ENCODE measurements at regions not wholly inside any gene's neighbourhood (a gene's known extent, or its start where the extent isn't known, plus 50 kb on each side); places are given as distances from the start of the nearest gene placed in this dataset.
"Not testable (repeated sequence)": the region's sequence is repeated elsewhere in the genome, so short reads cannot be mapped to it uniquely, and the experiment has no call there.

DNA sequence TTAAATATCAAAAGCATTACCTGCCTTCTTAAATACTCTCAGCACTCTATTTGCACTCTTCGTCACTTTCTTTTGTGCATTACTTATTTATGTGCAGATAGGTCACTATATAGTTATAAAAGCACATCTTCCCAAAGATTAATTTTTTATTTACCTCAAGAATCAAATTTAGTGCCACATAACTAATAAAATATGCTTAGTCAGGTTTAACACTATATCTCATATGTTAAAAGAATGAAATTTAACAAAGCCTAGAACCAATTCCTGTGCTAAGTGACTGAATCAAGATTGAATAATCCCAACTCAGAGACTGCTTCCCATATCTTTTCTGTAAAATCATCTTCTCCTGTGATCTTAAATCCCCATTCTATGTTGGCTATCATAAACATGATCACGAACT lies 957.5 kb upstream of the NXPH2 start:
- no peak for ATAC-seq
- no peak for DNase-seq (ENCODE audit: low spot score)

- ATAC-seq, result no peak
- no peak for DNase-seq (ENCODE audit: low spot score)
Observed at GRCh38 chr2:139730197-139730596, 950.0 kb upstream of the NXPH2 start.

DNA sequence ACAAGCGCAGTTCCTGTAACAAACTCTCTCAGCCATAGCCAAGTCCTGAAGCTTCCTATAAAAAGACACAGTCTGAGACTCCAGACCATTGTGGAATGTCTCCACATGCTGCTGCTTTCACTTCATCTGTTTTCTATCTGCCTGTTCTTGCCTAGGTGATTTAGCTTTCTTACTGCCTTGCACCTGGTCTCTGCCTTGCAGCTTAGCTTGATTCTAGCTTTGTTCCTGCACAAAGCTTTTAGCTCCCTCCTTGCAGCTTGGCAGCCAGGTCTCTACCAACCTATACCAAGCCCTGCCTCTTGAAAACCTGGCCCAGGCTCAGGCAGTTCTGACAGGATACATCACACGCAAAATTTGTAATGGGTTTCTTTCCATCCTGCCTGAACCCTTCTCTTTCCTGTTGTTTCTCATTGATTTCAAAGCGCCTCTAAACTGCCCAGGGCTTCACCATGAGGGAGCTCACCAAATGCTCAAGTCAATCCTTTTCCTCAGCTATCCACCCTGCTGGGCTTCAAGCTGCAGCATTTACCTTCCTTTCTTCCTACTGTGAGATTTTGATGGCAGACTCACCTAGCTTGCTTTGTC lies 941.3 kb upstream of the NXPH2 start:
- no peak for ATAC-seq
- DNase-seq (ENCODE audit: low spot score), result no peak

DNA sequence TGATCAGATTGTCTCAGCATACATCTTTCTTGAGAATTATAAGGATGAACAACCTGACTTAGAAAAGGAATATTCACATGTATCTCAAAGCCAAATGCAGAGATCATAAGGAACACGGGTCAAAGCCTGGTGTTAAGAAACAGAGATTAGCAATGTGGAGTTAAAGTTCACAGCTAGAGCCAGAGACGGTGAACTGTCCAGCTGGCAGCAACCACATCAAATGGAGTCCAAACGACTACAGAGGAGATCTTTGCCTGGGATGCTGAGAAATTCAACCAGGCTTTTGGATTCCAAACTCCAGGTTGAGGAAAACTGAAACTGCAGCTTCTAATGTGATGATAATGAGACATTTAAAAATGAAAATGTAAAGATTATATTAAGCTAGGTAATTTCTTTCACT lies 939.9 kb upstream of the NXPH2 start:
- DNase-seq (ENCODE audit: low spot score) (no peak), ATAC-seq (no peak)

DNA sequence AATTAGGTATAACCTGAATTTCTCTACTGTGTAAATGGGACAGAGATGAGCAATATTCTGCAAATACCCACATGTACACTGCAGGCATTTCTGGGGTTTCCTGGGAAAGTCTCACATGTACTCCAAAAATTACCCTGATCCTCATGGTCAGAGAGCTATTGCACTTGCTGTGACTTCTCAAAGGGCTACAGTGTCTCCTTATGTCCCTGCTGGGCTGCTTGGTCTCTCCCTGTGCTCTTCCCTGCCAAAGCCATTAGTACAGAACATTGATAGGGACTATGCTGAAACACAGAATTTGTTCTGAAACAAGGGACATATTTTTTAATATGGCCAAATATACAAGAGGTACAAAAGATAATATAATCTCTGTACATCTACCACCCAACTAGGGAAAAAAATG lies 924.4 kb upstream of the NXPH2 start:
- DNase-seq (ENCODE audit: low spot score), result no peak
- no peak for ATAC-seq

- ATAC-seq (no peak), DNase-seq (ENCODE audit: low spot score) (no peak)
Observed at GRCh38 chr2:139694327-139694726, 914.1 kb upstream of the NXPH2 start.

- ATAC-seq, result no peak
- no peak for DNase-seq (ENCODE audit: low spot score)
Observed at GRCh38 chr2:139686205-139686604, 906.0 kb upstream of the NXPH2 start.

DNA sequence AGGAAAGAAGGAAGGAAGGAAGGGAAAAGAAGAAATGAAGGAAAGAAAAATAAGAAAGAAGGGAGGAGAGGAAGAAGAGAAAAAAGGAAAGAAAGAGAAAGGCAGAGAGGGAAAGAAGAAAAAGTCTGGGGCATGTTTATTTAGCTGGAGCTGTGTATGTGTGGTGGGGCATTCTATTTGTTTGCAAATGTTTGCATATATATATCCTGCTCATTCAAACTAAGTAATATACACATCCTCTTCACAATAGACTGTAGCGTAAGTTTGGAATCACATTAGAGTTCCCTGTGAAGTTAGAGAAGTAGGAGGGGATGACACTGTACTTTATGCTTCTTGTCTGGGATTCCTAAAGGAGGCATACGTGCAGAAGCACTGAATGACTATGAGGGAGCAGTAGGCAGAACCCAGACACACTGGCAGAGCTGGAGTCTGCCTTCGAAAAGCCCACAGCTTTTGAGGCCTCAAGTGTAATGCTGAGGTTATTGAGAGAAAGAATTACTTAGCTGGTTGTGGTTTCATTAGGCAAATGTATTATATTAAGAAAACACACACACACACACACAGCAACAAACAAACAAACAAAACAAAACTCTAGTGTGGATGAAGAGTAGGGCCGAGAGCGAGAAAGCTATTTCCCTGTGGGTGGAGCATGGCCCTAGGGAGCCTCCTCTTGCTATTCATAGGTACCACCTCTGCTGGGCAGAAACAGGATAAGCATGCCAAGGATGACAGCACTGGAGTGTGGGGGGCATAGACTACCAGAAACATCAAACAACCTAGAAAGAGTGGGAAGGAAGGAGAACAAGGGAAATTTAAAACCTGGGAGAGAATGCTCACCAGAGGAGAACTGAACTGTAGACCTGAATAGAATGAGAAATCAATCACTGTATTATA lies 905.1 kb upstream of the NXPH2 start:
- ATAC-seq, result no peak
- no peak for DNase-seq (ENCODE audit: low spot score)

- ATAC-seq (no peak), DNase-seq (ENCODE audit: low spot score) (no peak)
Observed at GRCh38 chr2:139684286-139684860, 904.2 kb upstream of the NXPH2 start.

- no peak for ATAC-seq
- no peak for DNase-seq (ENCODE audit: low spot score)
Observed at GRCh38 chr2:139674577-139674976, 894.4 kb upstream of the NXPH2 start.

DNA sequence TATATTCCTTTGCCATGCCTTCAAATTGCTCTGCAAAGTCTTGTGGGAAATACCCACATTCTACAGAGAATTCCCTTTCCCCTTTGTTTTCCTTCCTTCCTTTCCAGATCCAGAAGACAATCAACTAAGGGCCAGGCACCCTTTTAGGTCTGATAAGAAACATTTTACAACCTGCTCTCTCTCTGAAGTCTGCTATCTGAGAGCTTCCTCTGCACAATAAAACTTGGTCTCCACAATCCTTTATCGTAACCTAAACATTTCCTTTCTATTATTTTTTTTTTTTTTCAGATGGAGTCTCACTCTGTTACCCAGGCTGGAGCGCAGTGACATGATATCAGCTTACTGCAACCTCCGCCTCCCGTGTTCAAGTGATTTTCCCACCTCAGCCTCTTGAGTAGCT lies 893.3 kb upstream of the NXPH2 start:
- ATAC-seq; DNase-seq (ENCODE audit: low spot score): not testable (repeated sequence)

DNA sequence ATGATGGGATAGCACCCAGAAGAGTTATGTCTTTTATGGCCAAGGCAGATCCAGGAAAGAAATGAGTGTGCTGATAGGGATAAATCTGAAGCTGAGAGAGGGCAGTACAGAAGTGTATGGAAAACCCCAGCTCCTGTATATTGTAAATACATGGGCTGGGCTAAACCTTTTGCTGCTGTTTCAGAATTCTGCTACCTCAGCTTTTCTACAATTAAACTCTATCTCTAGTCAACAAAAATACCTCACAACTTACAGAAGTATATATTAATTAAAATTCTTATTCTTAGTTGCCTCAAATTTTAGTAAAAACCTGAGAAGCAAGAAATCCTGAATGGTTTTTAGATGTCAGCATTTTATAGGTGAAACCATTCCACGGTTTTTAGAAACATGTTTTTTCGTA lies 889.5 kb upstream of the NXPH2 start:
- ATAC-seq (no peak), DNase-seq (ENCODE audit: low spot score) (no peak)

GRCh38 chr2:139652385-139652784 lies 872.2 kb upstream of the NXPH2 start:
- ATAC-seq (no peak), DNase-seq (ENCODE audit: low spot score) (no peak)

- ATAC-seq (no peak), DNase-seq (ENCODE audit: low spot score) (no peak)
Observed at GRCh38 chr2:139645617-139646016, 865.4 kb upstream of the NXPH2 start.

DNA sequence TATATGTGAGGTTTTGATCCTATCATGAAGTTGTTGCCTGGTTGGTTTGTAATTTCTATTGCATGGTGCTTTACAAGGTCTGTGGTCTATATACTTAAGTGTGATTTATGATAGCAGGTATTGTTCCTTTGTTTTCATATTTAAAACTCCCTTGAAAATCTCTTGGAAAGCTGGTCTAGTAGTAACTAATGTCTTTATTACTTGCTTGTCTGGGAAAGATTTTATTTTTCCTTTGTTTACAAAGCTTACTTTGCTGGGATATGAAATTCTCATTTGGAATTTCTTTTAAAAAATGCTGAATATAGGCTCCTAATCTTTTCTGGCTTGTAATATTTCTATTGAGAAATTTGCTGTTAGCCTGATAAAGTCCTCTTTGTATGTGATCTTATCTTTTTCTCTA lies 862.9 kb upstream of the NXPH2 start:
- DNase-seq (ENCODE audit: low spot score) (no peak), ATAC-seq (no peak)

- ATAC-seq (no peak), DNase-seq (ENCODE audit: low spot score) (no peak)
Observed at GRCh38 chr2:139631966-139632365, 851.8 kb upstream of the NXPH2 start.

GRCh38 chr2:139628931-139629330 lies 848.7 kb upstream of the NXPH2 start:
- ATAC-seq, result no peak
- no peak for DNase-seq (ENCODE audit: low spot score)

GRCh38 chr2:139626128-139626527 lies 845.9 kb upstream of the NXPH2 start:
- no peak for DNase-seq (ENCODE audit: low spot score)
- no peak for ATAC-seq

GRCh38 chr2:139622691-139623090 lies 842.5 kb upstream of the NXPH2 start:
- DNase-seq (ENCODE audit: low spot score) (no peak), ATAC-seq (no peak)

- DNase-seq (ENCODE audit: low spot score) (no peak), ATAC-seq (no peak)
Observed at GRCh38 chr2:139617747-139618146, 837.6 kb upstream of the NXPH2 start.

DNA sequence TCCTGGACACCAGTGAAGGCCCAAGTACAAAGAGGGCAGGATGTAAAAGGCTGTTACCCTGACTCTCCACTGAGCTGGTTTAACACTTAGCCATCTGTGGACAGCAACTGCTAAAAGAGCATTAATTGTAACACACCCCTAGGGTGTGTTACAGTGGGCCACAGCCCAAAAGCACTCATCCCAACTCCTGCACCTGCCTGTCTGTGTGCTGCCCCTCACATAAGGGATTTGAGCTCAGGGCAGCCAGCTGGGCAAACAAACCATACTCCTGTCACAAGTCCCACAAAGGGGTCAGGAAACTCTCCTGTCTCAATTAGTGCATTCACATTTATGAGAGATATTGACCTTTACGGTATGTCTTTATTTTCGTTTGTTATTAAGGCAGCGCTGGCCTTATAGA lies 833.1 kb upstream of the NXPH2 start:
- ATAC-seq (no peak), DNase-seq (ENCODE audit: low spot score) (no peak)

DNA sequence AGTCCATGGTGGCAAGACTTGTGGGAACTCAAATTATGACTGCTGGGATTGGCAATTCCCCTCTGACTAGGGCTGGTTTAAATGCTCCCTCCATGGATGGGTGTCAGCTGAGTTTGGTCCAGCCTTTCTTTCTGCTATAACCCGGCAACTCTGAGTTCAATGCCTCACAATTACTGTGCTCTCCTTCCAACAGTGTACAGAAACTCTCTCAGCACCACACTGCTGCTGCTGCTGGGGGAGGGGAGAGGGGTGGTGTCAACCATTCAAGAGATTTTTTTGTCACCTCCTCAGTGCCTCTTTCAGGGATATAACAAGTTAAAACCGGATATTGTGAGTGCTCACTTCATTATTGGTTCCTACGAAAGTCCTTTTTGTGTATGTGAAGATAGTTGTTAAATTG lies 830.3 kb upstream of the NXPH2 start:
- DNase-seq (ENCODE audit: low spot score) (no peak), ATAC-seq (no peak)

All from left lobe of liver (tissue), 2 donors.